ENCODE measurements at regions not wholly inside any gene's neighbourhood (a gene's known extent, or its start where the extent isn't known, plus 50 kb on each side); places are given as distances from the start of the nearest gene placed in this dataset.

DNA sequence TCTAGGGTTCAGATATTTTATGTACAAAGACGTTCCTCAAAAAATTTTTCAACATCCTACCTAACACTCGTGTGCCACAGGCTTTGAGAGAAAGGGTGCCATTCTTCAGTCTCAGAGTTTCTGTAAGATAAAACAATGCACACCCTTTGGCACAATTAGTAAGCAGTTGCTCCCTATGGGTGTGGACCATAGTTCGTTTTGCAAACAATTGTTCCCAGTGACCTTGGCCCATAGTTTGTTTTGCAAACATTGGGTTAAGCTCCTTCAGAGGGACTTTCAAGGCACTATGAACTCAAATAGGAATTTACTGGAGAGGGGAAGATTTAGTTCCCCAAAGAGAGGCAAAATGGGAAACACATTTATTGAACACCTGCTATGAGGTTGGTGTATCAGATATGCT is 220.3 kb upstream of the CA10 start:
- ATAC-seq (ENCODE audit: poor library complexity) (no peak), DNase-seq (no peak)
- ChIA-PET POLR2A (no interaction called here), CTCF (no interaction called here)
- Histone ChIP-seq H3K9me3 (ENCODE audit: control insufficient read depth in 1 of 2, insufficient read depth in 1 of 2, low read length in 2 of 2) (peaks cover 0 to 5% of the 10 kb centered on the region in 2 experiments), H3K27ac (ENCODE audit: low read depth in 1 of 2, low read length in 2 of 2) (no peak overlapping the region), H3K4me3 (ENCODE audit: low read length) (no peak overlapping the region), H3K36me3 (ENCODE audit: insufficient read depth, low read length) (no peaks in the 10 kb centered on the region), H3K27me3 (ENCODE audit: control insufficient read depth in 1 of 2, insufficient read depth in 2 of 2, low read length in 2 of 2) (no peaks in the 10 kb centered on the region), H3K4me1 (ENCODE audit: insufficient read depth, low read length) (no peaks in the 10 kb centered on the region)
- Mint-ChIP-seq H3K9me3 (no peaks in the 10 kb centered on the region), H3K27me3 (no peaks in the 10 kb centered on the region), H3K4me1 (ENCODE audit: low read depth) (no peaks in the 10 kb centered on the region), H3K27ac (no peak overlapping the region), H3K36me3 (ENCODE audit: low read depth) (no peaks in the 10 kb centered on the region), H3K4me3 (no peak overlapping the region)
- intact Hi-C loops (cut with DNase I, micrococcal nuclease), result no loop called here
- TF ChIP-seq, protein P1, sequence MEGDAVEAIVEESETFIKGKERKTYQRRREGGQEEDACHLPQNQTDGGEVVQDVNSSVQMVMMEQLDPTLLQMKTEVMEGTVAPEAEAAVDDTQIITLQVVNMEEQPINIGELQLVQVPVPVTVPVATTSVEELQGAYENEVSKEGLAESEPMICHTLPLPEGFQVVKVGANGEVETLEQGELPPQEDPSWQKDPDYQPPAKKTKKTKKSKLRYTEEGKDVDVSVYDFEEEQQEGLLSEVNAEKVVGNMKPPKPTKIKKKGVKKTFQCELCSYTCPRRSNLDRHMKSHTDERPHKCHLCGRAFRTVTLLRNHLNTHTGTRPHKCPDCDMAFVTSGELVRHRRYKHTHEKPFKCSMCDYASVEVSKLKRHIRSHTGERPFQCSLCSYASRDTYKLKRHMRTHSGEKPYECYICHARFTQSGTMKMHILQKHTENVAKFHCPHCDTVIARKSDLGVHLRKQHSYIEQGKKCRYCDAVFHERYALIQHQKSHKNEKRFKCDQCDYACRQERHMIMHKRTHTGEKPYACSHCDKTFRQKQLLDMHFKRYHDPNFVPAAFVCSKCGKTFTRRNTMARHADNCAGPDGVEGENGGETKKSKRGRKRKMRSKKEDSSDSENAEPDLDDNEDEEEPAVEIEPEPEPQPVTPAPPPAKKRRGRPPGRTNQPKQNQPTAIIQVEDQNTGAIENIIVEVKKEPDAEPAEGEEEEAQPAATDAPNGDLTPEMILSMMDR (IDR thresholded peaks at IDR 0.05), result no peak

DNA sequence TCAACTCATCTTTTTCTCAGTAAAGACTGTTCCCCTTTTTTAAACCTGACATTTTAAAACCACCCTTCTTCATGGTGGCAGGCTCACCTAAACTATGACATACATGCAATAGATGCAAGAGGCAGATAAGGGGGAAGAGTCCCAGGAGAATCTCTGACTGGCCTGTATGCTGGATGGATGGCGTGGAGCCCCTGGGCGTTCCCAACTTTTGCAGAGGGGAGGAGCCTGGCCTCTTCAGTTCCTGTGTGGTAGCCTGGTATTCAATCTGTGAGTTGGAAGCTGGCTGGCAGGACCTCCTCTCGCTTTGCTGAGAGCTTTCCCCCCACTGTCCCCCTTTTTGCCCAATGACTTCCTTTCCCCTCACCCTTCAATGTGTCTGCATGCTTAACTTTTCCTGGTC is 217.6 kb upstream of the CA10 start:
- ChIA-PET CTCF (no interaction called here), POLR2A (no interaction called here)
- Mint-ChIP-seq H3K27me3 (no peaks in the 10 kb centered on the region), H3K27ac (no peak overlapping the region), H3K4me3 (no peak overlapping the region), H3K9me3 (no peaks in the 10 kb centered on the region), H3K36me3 (ENCODE audit: low read depth) (no peaks in the 10 kb centered on the region), H3K4me1 (ENCODE audit: low read depth) (no peaks in the 10 kb centered on the region)
- no peaks in the 10 kb centered on the region for H3K4me1 ChIP-seq (ENCODE audit: insufficient read depth, low read length)
- H3K9me3 ChIP-seq (ENCODE audit: control insufficient read depth in 1 of 2, insufficient read depth in 1 of 2, low read length in 2 of 2), result peaks cover 0 to 5% of the 10 kb centered on the region in 2 experiments
- H3K27me3 ChIP-seq (ENCODE audit: control insufficient read depth in 1 of 2, insufficient read depth in 2 of 2, low read length in 2 of 2), result no peaks in the 10 kb centered on the region
- no peak for DNase-seq
- H3K4me3 ChIP-seq (ENCODE audit: low read length), result no peak overlapping the region
- H3K27ac ChIP-seq (ENCODE audit: low read depth in 1 of 2, low read length in 2 of 2), result no peak overlapping the region
- no peaks in the 10 kb centered on the region for H3K36me3 ChIP-seq (ENCODE audit: insufficient read depth, low read length)
- TF ChIP-seq, protein P1 (IDR thresholded peaks at IDR 0.05), result no peak
- no peak for ATAC-seq (ENCODE audit: poor library complexity)
- intact Hi-C loops (cut with DNase I, micrococcal nuclease), result no loop called here

DNA sequence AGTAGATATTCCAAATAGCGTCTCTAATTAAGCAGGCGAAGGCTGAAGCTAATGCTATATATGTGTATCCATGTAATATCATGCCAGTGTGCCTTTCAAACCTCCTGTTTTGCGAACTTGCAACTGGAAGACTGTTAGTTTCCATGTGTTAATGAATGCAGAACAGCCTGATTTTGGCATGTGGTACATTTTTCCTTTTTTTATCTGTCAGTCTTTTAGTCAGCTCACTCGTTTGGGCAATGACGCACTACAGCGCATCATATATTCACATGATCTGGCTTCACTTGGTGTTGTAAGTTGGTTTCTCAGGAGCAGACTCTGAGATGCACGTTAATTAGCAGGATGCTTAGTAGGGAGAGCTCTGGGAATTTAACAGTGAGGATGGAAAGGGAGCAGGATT is 210.4 kb upstream of the CA10 start:
- Histone ChIP-seq H3K27ac (ENCODE audit: low read depth in 1 of 2, low read length in 2 of 2) (no peak overlapping the region), H3K27me3 (ENCODE audit: control insufficient read depth in 1 of 2, insufficient read depth in 2 of 2, low read length in 2 of 2) (no peaks in the 10 kb centered on the region), H3K4me1 (ENCODE audit: insufficient read depth, low read length) (no peaks in the 10 kb centered on the region), H3K36me3 (ENCODE audit: insufficient read depth, low read length) (no peaks in the 10 kb centered on the region), H3K4me3 (ENCODE audit: low read length) (no peak overlapping the region), H3K9me3 (ENCODE audit: control insufficient read depth in 1 of 2, insufficient read depth in 1 of 2, low read length in 2 of 2) (no peaks in the 10 kb centered on the region)
- no peaks in the 10 kb centered on the region for H3K27me3 Mint-ChIP-seq
- H3K4me1 Mint-ChIP-seq (ENCODE audit: low read depth), result no peaks in the 10 kb centered on the region
- TF ChIP-seq, protein P1 (IDR thresholded peaks at IDR 0.05), result no peak
- ATAC-seq (ENCODE audit: poor library complexity) (no peak), DNase-seq (no peak)
- H3K27ac Mint-ChIP-seq, result no peak overlapping the region
- intact Hi-C loops (cut with DNase I, micrococcal nuclease), result no loop called here
- H3K4me3 Mint-ChIP-seq, result no peak overlapping the region
- ChIA-PET POLR2A (no interaction called here), CTCF (no interaction called here)
- H3K9me3 Mint-ChIP-seq, result no peaks in the 10 kb centered on the region
- H3K36me3 Mint-ChIP-seq (ENCODE audit: low read depth), result no peaks in the 10 kb centered on the region
